OCI-LY3 (cell line): ENCODE measurements at regions not wholly inside any gene's neighbourhood (a gene's known extent, or its start where the extent isn't known, plus 50 kb on each side); places are given as distances from the start of the nearest gene placed in this dataset.

Source experiments
- H2AFZ ChIP-seq: fragments of 200-600, 300-600 bp; shearing (Covaris generic); 2 replicates; pipeline ENCODE4 v1.6.0; 2014; ENCODE audit warnings: antibody characterized with exemption, low read depth, low read length
- H3K27ac ChIP-seq: fragments of 200-600, 300-600 bp; sonication (generic); 2 replicates; pipeline ENCODE4 v1.5.1; 2014; ENCODE audit warnings: mild to moderate bottlenecking, low read length, moderate library complexity, mixed read lengths
- H3K27me3 ChIP-seq: fragments of 200-600, 300-600 bp; sonication (generic); 2 replicates; pipeline ENCODE4 v1.6.1; 2014; ENCODE audit warnings: low read depth, low read length, mixed read lengths
- H3K36me3 ChIP-seq: fragments of 200-600, 300-600 bp; sonication (generic); replicated peaks from 2 replicates; pipeline ENCODE3; 2014; ENCODE audit warnings: low read depth, low read length, mixed read lengths
- H3K4me1 ChIP-seq: fragments of 300-600, 200-600 bp; sonication (generic); 2 replicates; pipeline ENCODE4 v1.6.1; 2014; ENCODE audit warnings: low read length, mixed read lengths
- H3K4me2 ChIP-seq: fragments of 200-600, 300-600 bp; sonication (generic); 2 replicates; pipeline ENCODE4 v1.6.1; 2014; ENCODE audit warnings: low read length, mixed read lengths
- H3K4me3 ChIP-seq: fragments of 300-600, 200-600 bp; sonication (generic); 2 replicates; pipeline ENCODE4 v1.5.1; 2014; ENCODE audit warnings: antibody characterized with exemption, mild to moderate bottlenecking, low read length, moderate library complexity
- H3K79me2 ChIP-seq: fragments of 300-600, 200-600 bp; shearing (Covaris generic); 2 replicates; pipeline ENCODE4 v1.6.1; 2014; ENCODE audit warnings: mild to moderate bottlenecking, low read length, mixed read lengths
- H3K9ac ChIP-seq: fragments of 300-600, 200-600 bp; shearing (Covaris generic); 2 replicates; pipeline ENCODE4 v1.6.0; 2014; ENCODE audit warnings: mild to moderate bottlenecking, low read length, moderate library complexity
- H3K9me3 ChIP-seq: fragments of 200-600, 300-600 bp; shearing (Covaris generic); 2 replicates; pipeline ENCODE4 v1.6.1; 2014; ENCODE audit warnings: low read length, mixed read lengths; ENCODE audit not compliant: insufficient read depth
- H4K20me1 ChIP-seq: fragments of 200-600, 300-600 bp; sonication (generic); 2 replicates; pipeline ENCODE4 v1.6.1; 2016; ENCODE audit warnings: low read length, mixed read lengths; ENCODE audit not compliant: insufficient read depth
- CTCF ChIP-seq: fragments of 200-600, 300-600 bp; sonication (generic); IDR thresholded peaks from 2 replicates; pipeline ENCODE4 v1.5.1; 2014; ENCODE audit warnings: antibody characterized with exemption, low read length, low read depth
- EZH2phosphoT487 ChIP-seq: fragments of 200-600 bp; shearing (Covaris generic); IDR thresholded peaks from 2 replicates; pipeline ENCODE4 v1.6.1; 2018; ENCODE audit warnings: antibody characterized with exemption, mixed run types, low read depth

GRCh38 chr14:99026471-99026870, 245.5 kb downstream of the BCL11B start:
- TF ChIP-seq CTCF (no peak), EZH2phosphoT487 (no peak)
- Histone ChIP-seq H3K27ac (no peak overlapping the region), H2AFZ (peak overlapping the region; percentile 86; the same call in 1 of the 2 replicates), H3K79me2 (no peaks in the 10 kb centered on the region), H3K4me1 (peaks cover 11% of the 10 kb centered on the region), H3K9me3 (peaks cover 10% of the 10 kb centered on the region; the same call in 1 of the 2 replicates), H3K36me3 (peaks cover 12% of the 10 kb centered on the region), H3K4me3 (peak overlapping the region; percentile 14; the same call in 1 of the 2 replicates), H4K20me1 (no peaks in the 10 kb centered on the region), H3K4me2 (0 out of 2 replicates have a peak overlapping the region, but pooled peaks have one; percentile 6), H3K27me3 (no peaks in the 10 kb centered on the region), H3K9ac (no peak overlapping the region)

- no peak for TF ChIP-seq EZH2phosphoT487
- Histone ChIP-seq H3K4me3 (no peak overlapping the region), H3K9me3 (peaks cover 5% of the 10 kb centered on the region; the same call in 1 of the 2 replicates), H3K79me2 (no peaks in the 10 kb centered on the region), H3K9ac (no peak overlapping the region), H2AFZ (no peak overlapping the region), H3K4me1 (no peaks in the 10 kb centered on the region), H3K4me2 (no peak overlapping the region), H3K27ac (no peak overlapping the region), H3K36me3 (peaks cover 12% of the 10 kb centered on the region), H4K20me1 (no peaks in the 10 kb centered on the region), H3K27me3 (no peaks in the 10 kb centered on the region)
Measured at GRCh38 chr14:99028041-99028440, 244.0 kb downstream of the BCL11B start.

- peaks cover 5% of the 10 kb centered on the region; the same call in 1 of the 2 replicates for H3K9me3 ChIP-seq
Measured at GRCh38 chr14:99028521-99028920, 243.5 kb downstream of the BCL11B start.

GRCh38 chr14:99029145-99029915, 242.7 kb downstream of the BCL11B start:
- Histone ChIP-seq H2AFZ (no peak overlapping the region), H3K4me2 (no peak overlapping the region), H4K20me1 (no peaks in the 10 kb centered on the region), H3K4me3 (no peak overlapping the region), H3K27me3 (no peaks in the 10 kb centered on the region), H3K27ac (no peak overlapping the region), H3K79me2 (no peaks in the 10 kb centered on the region), H3K36me3 (peaks cover 10% of the 10 kb centered on the region), H3K4me1 (no peaks in the 10 kb centered on the region), H3K9ac (no peak overlapping the region), H3K9me3 (peaks cover 5% of the 10 kb centered on the region; the same call in 1 of the 2 replicates)
- no peak for TF ChIP-seq CTCF
- TF ChIP-seq EZH2phosphoT487, result no peak

More at GRCh38 chr14:99028521-99028920, 243.5 kb downstream of the BCL11B start:
- H3K4me3 ChIP-seq, result no peak overlapping the region
- no peaks in the 10 kb centered on the region for H3K27me3 ChIP-seq
- no peak overlapping the region for H3K9ac ChIP-seq
- H4K20me1 ChIP-seq, result no peaks in the 10 kb centered on the region
- peaks cover 10% of the 10 kb centered on the region for H3K36me3 ChIP-seq
- H3K27ac ChIP-seq, result no peak overlapping the region
- no peaks in the 10 kb centered on the region for H3K4me1 ChIP-seq
- no peak for TF ChIP-seq EZH2phosphoT487
- TF ChIP-seq CTCF, result no peak
- H2AFZ ChIP-seq, result no peak overlapping the region
- H3K79me2 ChIP-seq, result no peaks in the 10 kb centered on the region
- H3K4me2 ChIP-seq, result no peak overlapping the region
